ENCODE measurements at regions not wholly inside any gene's neighbourhood (a gene's known extent, or its start where the extent isn't known, plus 50 kb on each side); places are given as distances from the start of the nearest gene placed in this dataset.

DNA sequence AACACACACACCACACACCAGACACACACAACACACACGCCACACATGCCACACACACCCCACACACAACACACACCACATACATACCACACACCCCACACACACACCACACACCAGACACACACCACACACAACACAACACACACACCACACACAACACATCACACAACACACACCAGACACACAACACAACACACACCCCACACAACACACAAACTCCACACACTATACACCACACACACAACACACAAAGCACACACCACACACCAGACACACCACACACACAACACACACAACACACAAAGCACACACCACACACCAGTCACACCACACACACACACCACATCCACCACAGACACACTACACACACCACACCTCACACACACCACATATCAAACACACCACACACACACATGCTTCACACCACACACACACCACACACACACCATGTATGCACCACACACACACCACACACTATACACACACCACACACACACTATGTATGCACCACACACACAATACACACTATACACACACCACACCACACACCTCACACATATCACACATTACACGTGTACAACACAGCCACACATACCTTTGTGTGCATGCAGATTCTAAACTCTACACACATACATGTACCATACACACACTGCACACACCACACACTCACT lies 72.2 kb downstream of the TMEM18 start:
- Histone ChIP-seq H3K27ac (no peak overlapping the region), H3K4me1 (no peaks in the 10 kb centered on the region), H3K4me2 (no peak overlapping the region), H3K27me3 (no peaks in the 10 kb centered on the region), H3K36me3 (no peaks in the 10 kb centered on the region), H3K9ac (no peak overlapping the region), H4K20me1 (peaks cover 0 to 7% (median 0%) of the 10 kb centered on the region in 11 experiments; a peak in 1 of 22 replicates), H3K4me3 (no peak overlapping the region), H3K9me3 (replicated peaks in 1 of 11) (no peaks in the 10 kb centered on the region)
- TF ChIP-seq Cebpa-rat (IDR thresholded peaks at IDR 0.05) = no peak

DNA sequence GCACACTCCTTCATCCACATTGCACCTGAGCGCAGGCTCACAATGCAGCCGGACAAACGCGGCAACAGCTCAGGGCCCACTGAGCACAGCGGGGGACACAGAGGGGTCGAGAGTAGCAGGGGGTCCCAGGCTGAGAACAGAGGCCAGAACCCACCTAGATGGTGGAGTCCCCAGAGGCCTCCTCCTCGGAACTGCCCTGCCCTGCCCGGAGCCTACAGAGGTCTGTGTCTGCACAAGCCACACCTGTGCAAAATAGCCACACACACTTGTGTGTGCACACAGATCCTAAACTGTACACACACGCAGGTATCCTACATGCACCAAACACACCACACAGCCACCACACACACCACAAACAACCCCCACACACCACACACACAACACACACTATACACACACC lies 72.8 kb downstream of the TMEM18 start:
- Histone ChIP-seq H3K27me3 (no peaks in the 10 kb centered on the region), H3K4me2 (no peak overlapping the region), H4K20me1 (peaks cover 0 to 7% (median 0%) of the 10 kb centered on the region in 11 experiments; a peak in 1 of 22 replicates), H3K4me1 (no peaks in the 10 kb centered on the region), H3K9ac (no peak overlapping the region), H3K36me3 (no peaks in the 10 kb centered on the region), H3K4me3 (no peak overlapping the region), H3K27ac (no peak overlapping the region), H3K9me3 (replicated peaks in 1 of 11) (no peaks in the 10 kb centered on the region)
- TF ChIP-seq Cebpa-rat (IDR thresholded peaks at IDR 0.05) = no peak

DNA sequence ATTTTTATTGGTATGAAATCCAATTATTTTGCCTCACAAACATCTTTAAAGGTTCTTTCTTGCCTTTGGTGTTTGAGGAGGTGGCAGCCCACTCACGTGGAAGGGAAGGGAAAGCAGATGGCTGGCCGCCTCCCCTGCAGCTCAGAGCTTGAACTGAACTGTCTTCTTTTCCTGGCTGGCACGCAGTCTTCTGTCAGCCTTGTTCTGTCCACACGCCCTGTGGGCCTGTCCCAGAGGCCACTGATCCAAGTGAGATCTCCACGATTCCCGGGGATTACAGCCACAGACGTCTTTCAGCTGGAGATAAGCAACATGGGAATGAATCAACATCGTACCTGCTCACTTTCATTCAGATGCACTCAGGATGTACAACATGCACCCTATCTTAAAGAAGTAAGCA lies 73.3 kb downstream of the TMEM18 start:
- H3K9me3 ChIP-seq (replicated peaks in 1 of 11) = no peaks in the 10 kb centered on the region
- H4K20me1 ChIP-seq = peaks cover 0 to 7% (median 0%) of the 10 kb centered on the region in 11 experiments; a peak in 1 of 22 replicates
- no peaks in the 10 kb centered on the region for H3K4me1 ChIP-seq
- H3K9ac ChIP-seq = no peak overlapping the region
- no peaks in the 10 kb centered on the region for H3K36me3 ChIP-seq
- H3K4me3 ChIP-seq = no peak overlapping the region
- no peaks in the 10 kb centered on the region for H3K27me3 ChIP-seq
- no peak overlapping the region for H3K27ac ChIP-seq
- no peak for TF ChIP-seq Cebpa-rat (IDR thresholded peaks at IDR 0.05)
- no peak overlapping the region for H3K4me2 ChIP-seq

DNA sequence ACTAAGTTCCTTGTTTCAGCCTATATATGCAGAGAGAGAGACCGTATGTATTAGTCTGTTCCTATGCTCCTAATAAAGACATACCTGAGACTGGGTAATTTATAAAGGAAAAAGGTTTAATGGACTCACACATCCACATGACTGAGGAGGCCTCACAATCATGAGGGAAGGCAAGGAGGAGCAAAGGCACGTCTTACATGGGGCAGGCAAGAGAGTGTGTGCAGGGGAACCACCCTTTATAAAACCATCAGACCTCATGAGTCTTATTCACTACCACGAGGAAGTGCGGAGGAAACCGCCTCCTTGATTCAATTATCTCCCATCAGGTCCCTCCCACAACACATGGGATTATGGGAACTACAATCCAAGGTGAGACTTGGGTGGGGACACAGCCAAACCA lies 73.8 kb downstream of the TMEM18 start:
- H3K27me3 ChIP-seq = no peaks in the 10 kb centered on the region
- H3K9me3 ChIP-seq (replicated peaks in 1 of 11) = no peaks in the 10 kb centered on the region
- no peak overlapping the region for H3K27ac ChIP-seq
- 0 out of 20 replicates have a peak, but pooled peaks cover 0 to under 1% (median 0%) of the 10 kb centered on the region in 10 experiments for H3K4me1 ChIP-seq
- no peak overlapping the region for H3K4me2 ChIP-seq
- H3K9ac ChIP-seq = no peak overlapping the region
- H3K4me3 ChIP-seq = no peak overlapping the region
- no peaks in the 10 kb centered on the region for H3K36me3 ChIP-seq
- peaks cover 0 to 7% (median 0%) of the 10 kb centered on the region in 11 experiments; a peak in 1 of 22 replicates for H4K20me1 ChIP-seq
- no peak for TF ChIP-seq Cebpa-rat (IDR thresholded peaks at IDR 0.05)

DNA sequence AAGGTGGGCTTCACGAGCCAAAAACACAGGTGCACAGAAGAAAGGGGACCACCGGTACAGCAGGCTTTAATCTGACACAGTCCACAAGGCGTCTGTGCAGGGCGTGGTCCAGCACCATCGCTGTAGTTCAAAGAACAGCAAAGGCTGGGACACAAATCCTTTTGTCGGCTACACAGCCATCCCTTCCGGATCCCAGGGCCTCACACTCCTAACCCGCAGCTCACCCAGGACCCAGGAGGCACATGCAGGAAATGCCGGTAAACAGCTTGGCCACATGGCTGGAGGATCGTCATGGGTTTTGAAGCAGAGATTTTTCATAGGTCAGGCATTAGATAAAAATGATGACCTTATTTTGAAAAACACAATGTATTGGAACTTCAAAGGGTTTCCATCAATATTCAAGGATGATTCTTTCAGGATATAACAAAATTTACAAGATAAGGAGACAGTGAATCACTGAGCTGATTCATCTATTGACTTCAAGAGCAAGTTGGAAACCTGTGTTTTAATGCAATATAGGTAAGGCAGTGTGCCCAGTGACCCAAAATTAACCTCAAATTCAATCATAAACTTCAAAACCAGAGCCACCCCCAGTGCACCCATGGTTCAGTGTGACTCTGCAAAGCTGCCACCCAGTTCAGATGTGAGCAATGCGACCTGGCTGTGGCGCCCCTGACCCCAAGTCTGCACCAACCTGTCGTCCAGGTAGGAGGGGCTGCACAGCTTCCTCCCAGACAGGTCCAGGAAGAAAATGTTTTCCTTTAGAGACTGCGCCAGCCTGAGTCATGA lies 74.4 kb downstream of the TMEM18 start:
- no peaks in the 10 kb centered on the region for H3K27me3 ChIP-seq
- H3K4me2 ChIP-seq = no peak overlapping the region
- no peak overlapping the region for H3K27ac ChIP-seq
- H3K9ac ChIP-seq = no peak overlapping the region
- H4K20me1 ChIP-seq = peaks cover 0 to 7% (median 0%) of the 10 kb centered on the region in 11 experiments; a peak in 1 of 22 replicates
- H3K4me1 ChIP-seq = peaks cover 0 to 5% (median 0%) of the 10 kb centered on the region in 10 experiments; a peak in 1 of 20 replicates
- H3K9me3 ChIP-seq (replicated peaks in 1 of 11) = no peaks in the 10 kb centered on the region
- no peak for TF ChIP-seq Cebpa-rat (IDR thresholded peaks at IDR 0.05)
- no peak overlapping the region for H3K4me3 ChIP-seq
- no peaks in the 10 kb centered on the region for H3K36me3 ChIP-seq

DNA sequence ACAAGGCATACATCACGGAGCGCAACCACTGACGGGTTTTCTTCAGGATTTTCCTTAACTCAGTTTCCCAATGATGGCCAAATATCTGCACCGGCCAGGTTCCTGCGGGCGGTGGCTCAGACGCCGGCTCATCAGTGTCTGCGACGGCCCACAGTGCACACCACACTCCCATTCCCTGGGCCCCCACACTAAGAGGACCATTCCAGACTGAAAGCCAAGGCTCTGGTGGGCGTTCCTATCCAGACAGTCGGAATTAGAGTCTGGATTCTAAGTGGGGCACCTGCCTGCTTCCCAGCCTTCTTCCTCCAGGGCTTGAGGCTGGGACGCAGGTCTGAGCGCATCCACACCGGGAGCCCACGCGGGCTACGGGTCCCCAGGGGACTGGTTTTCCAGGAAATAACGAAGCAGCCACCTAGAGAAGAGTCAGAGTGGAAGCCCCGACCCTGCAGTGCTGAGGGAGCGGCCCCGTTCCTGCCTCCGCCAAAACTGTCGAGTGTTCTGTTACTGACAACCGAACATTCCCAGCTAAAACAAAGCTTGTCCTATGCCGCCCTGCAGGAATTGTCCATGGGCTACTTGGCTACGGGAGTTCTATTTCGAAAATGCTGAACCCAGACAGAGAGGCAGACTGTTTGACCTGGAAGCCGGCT lies 75.3 kb downstream of the TMEM18 start:
- no peaks in the 10 kb centered on the region for H3K27me3 ChIP-seq
- no peaks in the 10 kb centered on the region for H3K9me3 ChIP-seq (replicated peaks in 1 of 11)
- no peak overlapping the region for H3K9ac ChIP-seq
- no peak overlapping the region for H3K4me2 ChIP-seq
- H3K4me3 ChIP-seq = no peak overlapping the region
- no peak overlapping the region for H3K27ac ChIP-seq
- peaks cover 0 to 5% (median 0%) of the 10 kb centered on the region in 10 experiments; a peak in 1 of 20 replicates for H3K4me1 ChIP-seq
- H4K20me1 ChIP-seq = peaks cover 0 to 7% (median 0%) of the 10 kb centered on the region in 11 experiments; a peak in 1 of 22 replicates
- no peak for TF ChIP-seq Cebpa-rat (IDR thresholded peaks at IDR 0.05)
- no peaks in the 10 kb centered on the region for H3K36me3 ChIP-seq

DNA sequence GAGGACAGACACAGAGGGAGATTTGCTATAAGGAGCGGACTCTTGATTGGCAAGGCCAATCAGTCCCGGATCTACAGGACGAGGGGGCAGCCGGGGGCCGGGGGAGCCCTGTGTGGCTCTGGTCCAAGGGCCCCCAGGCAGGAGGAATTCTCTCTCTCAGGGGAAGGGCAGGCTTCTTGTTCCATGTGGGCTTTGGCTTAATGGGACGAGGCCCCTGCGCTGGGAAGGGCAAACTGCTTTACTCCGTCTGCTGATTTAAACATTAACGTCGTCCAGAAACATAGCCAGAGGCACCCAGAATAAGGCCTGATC lies 75.9 kb downstream of the TMEM18 start:
- H3K4me3 ChIP-seq = no peak overlapping the region
- no peak overlapping the region for H3K27ac ChIP-seq

DNA sequence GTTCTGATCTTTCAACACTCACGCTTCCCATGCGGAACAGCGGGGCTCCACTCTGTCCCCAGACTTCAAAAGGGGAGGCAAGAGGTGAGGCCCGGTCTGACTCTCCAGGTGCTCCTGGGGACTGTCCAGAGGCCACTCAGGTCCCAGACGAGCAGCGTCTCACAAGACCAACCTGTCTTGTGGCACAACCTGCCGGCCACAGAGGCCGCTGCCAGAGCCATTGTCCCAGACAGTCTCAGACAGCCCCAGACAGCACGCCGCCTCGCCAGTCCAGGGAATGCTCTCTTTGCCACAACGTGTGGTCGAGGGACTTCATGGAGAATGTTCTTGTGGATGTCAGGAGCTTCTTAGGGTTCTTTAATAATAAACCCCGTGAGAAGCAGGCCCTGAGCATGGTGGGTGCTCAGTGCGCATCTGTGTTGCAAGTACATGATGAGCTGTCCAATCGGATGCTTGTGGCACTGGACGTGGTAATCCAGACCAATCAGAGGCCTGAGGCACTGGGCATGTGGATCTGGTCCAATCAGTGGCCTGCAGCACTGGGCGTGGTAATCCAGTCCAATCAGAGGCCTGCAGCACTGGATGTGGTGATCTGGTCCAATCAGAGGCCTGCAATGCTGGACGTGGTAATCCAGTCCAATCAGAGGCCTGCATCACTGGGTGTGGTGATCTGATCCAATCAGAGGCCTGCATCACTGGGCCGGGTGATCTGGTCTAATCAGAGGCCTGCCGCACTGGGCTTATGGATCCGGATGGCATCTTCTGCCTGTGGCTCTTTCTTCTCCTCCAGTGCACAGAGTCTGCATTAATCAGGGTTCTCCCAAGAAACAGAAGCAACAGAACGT lies 76.4 kb downstream of the TMEM18 start:
- Histone ChIP-seq H3K36me3 (no peaks in the 10 kb centered on the region), H4K20me1 (peaks cover 0 to 2% (median 0%) of the 10 kb centered on the region in 11 experiments; a peak in 1 of 22 replicates), H3K4me3 (no peak overlapping the region), H3K27ac (no peak overlapping the region), H3K9ac (no peak overlapping the region), H3K9me3 (replicated peaks in 1 of 11) (no peaks in the 10 kb centered on the region), H3K27me3 (no peaks in the 10 kb centered on the region), H3K4me2 (no peak overlapping the region), H3K4me1 (peaks cover 0 to 5% (median 0%) of the 10 kb centered on the region in 10 experiments; a peak in 1 of 20 replicates)
- no peak for TF ChIP-seq Cebpa-rat (IDR thresholded peaks at IDR 0.05)

More for the DNA sequence above, 75.9 kb downstream of the TMEM18 start:
- H3K4me2 ChIP-seq = no peak overlapping the region
- H3K4me1 ChIP-seq = peaks cover 0 to 5% (median 0%) of the 10 kb centered on the region in 10 experiments; a peak in 1 of 20 replicates
- no peak overlapping the region for H3K9ac ChIP-seq
- H3K36me3 ChIP-seq = no peaks in the 10 kb centered on the region
- no peak for TF ChIP-seq Cebpa-rat (IDR thresholded peaks at IDR 0.05)
- H4K20me1 ChIP-seq = peaks cover 0 to 7% (median 0%) of the 10 kb centered on the region in 11 experiments; a peak in 1 of 22 replicates
- no peaks in the 10 kb centered on the region for H3K9me3 ChIP-seq (replicated peaks in 1 of 11)
- H3K27me3 ChIP-seq = no peaks in the 10 kb centered on the region
